HG03066 (cell line): ENCODE measurements at regions not wholly inside any gene's neighbourhood (a gene's known extent, or its start where the extent isn't known, plus 50 kb on each side); places are given as distances from the start of the nearest gene placed in this dataset.

Experiments used
- ATAC-seq: cut with Tn5 transposase; IDR thresholded peaks from one replicate; pipeline ENCODE4 v1.9.1; 2021; ENCODE audit warnings: low read depth; ENCODE audit not compliant: unreplicated experiment

DNA sequence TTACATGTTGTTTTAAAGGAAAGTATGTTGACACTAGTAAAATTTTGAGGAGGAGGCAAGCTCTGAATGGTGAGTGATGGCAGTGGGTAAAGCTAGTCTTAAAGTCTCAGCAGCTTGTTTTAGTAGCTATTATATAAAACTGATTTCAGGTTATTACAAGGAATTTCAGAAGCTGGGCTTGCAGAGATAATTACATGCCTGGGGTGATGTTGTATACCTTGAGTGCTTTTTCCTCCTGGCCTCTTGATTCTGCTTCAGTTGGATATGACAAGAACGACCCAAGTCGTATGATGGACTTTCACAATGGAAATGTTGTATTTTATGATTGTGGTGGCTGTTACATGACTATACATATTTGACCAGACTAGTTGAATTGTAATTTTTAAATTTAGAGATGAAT lies 175.5 kb upstream of the ADGRL3 start:
- ATAC-seq = no peak

DNA sequence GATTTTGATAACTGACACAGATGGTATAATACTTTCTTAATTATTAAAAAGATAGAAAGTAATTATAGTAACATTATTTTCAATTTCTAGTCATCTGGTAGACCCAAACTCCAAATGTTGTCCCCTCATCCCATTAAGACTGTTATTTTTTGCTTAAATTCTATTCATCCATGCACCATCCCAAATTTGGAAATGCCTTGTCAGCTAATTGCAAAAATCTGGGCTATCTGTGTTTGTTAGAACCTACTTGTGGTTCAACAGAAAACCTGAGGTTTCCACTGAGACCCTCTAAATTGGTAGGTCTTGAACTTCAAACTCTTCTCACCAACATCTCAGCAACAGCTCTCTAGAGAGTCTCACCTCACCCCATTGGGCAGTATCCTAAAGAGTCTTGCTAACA lies 172.2 kb upstream of the ADGRL3 start:
- ATAC-seq = no peak

DNA sequence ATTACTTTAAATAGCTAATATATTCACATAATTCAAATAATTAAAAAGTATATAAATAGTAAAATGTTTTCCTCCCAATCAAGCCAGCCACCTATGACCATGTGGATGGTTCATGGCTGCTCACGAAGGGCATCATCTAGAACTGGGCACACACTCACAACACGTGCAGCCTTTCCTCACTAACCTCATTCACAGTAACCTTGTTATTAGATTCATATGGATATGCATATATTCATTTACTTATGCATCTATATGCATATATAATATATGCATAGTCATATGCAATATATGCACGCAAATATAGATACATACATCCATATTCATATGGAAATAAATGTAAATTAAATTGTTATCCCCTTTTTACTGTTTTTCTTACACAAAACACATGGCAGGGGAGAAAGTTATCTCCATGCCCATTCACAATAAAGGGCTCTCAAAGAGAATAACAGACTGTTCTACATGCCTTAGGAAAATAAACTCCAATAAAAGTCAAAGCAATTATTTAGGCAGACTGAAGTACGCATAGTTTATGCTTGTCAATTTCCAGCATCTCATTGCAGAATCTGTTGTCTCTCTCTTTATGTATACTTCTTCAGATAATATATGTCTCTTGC lies 163.9 kb upstream of the ADGRL3 start:
- no peak for ATAC-seq

- no peak for ATAC-seq
Observed at GRCh38 chr4:61041527-61041926, 158.6 kb upstream of the ADGRL3 start.

DNA sequence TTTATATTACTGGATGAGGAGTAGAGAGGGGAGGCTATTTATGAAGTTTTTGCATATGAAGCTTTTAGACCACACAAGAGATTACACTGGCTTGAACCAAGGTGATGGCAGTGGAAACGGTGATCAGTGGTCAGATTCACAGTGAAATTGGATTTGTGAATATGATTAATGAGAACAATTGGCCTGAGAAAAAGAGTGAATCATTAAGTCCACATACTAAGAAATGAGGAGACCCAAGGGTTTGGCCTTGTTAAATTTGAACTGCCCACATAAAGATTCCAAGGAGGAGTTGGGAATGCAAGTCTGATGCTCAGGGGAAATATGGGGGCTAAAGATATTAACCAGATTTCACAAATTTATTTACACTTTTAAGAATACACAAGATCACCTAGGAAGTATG lies 155.3 kb upstream of the ADGRL3 start:
- no peak for ATAC-seq

GRCh38 chr4:61049018-61049417 lies 151.1 kb upstream of the ADGRL3 start:
- ATAC-seq = no peak

DNA sequence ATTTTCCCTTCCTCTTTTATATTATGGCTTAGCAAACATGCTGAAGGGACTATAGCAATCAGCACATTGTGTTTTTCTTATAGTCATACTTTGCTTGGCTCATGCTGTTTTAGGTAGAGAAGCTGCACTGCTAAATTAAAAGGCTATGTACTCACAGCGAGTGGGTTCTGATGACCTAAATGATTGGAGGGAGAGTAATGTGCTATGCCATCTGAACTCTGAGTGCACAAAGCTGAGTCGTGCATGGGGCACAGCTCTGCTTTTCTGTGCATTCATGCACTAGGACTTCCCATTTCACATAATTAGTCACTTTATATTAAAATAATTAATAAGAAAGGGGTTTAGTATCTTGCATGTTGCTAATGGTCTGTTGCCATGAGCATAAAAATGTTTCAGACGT lies 132.7 kb upstream of the ADGRL3 start:
- no peak for ATAC-seq

DNA sequence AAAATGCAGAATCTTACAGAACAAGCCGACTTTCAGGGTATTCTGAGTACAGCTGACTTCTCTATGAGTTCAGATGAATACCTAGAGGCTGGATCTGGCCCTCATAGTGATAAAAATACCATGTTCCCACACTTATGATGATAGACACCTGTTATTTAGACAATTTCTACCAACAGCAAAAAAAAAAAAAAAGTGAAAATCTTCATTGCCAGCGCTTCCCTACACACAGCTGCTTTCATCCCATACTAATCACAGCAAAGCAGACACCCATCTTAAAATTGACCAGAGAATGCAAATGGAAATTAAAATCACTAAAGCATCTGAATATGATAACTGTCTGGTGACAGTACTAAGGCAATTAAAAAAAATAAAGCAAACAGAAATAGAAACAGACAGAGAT lies 132.1 kb upstream of the ADGRL3 start:
- no peak for ATAC-seq

GRCh38 chr4:61068745-61069144 lies 131.4 kb upstream of the ADGRL3 start:
- ATAC-seq = no peak

DNA sequence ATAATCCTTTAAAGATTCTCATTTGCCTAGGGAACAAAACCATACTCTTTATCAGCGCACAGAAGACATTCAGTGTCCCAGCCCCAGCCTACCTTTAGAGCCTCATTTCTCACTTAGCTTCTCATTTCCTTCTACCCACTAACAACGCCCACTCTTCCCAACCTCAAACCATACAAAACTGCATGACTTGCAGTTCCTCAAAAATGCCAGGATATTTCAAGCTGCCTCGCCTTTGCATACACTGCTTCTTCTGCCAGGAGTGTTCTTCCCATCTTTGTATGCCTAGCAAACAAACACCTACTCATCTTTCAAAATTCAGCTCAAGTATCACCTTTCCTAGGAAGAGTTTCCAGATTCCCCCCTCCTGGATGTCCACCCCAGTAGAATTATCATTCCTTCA lies 129.9 kb upstream of the ADGRL3 start:
- no peak for ATAC-seq

- ATAC-seq = no peak
Observed at GRCh38 chr4:61079427-61079826, 120.7 kb upstream of the ADGRL3 start.

- no peak for ATAC-seq
Observed at GRCh38 chr4:61079976-61080375, 120.2 kb upstream of the ADGRL3 start.

DNA sequence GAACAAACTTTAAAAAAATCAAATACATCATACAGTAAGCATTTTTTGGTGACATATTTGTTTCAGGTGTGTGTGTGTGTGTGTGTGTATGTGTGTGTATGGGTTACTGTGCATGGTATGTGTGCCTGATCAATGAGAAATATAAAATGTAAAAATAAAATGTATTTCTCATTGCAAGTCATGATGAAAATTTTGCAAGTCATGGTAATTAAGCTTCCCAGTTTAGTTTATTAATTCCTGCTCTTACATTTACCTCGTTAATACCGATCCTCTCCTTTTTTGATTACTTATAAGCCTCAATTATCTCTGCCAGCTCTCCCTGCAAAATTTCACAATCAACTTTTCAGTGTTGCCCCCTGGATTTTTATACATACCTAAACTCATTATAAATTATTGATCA lies 114.6 kb upstream of the ADGRL3 start:
- ATAC-seq = no peak

DNA sequence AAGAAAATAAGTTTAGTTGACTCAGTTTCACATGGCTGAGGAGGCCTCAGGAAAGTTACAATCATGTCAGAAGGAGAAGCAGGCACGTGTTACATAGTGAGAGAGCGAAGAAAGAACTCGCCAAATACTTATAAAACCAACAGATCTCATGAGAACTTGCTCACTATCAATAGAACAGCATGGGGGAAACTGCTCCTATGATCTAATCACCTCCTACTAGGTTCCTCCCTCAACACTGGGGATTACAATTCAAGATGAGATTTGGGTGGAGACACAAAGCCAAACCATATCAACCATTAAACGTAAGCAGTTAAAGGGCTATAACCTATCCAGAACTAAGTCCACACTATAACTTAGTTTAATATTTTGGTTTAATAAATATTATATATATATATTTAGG lies 113.8 kb upstream of the ADGRL3 start:
- no peak for ATAC-seq

GRCh38 chr4:61086979-61087378 lies 113.1 kb upstream of the ADGRL3 start:
- no peak for ATAC-seq

GRCh38 chr4:61094854-61095598 lies 105.1 kb upstream of the ADGRL3 start:
- no peak for ATAC-seq

- no peak for ATAC-seq
Observed at GRCh38 chr4:61128682-61129081, 71.4 kb upstream of the ADGRL3 start.

GRCh38 chr4:61129971-61130370 lies 70.2 kb upstream of the ADGRL3 start:
- ATAC-seq = no peak

DNA sequence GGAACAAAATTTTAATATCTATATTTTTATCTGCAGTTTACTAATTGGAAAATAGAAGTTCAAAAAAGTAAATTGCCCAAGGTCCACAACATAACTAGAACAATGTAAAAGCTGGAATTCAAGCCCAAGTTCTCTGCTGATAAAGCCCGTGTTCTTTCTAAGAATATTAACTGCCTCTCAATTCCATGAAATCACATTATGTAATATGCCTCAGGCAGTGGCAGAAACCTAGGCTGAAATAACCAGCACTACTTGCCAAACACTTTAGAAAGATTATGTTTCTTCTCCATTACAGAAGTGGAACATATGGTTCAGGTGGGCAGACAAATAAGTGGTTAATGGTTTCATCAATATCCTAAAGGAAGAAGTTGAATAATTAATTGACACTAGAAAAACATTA lies 56.7 kb upstream of the ADGRL3 start:
- no peak for ATAC-seq

DNA sequence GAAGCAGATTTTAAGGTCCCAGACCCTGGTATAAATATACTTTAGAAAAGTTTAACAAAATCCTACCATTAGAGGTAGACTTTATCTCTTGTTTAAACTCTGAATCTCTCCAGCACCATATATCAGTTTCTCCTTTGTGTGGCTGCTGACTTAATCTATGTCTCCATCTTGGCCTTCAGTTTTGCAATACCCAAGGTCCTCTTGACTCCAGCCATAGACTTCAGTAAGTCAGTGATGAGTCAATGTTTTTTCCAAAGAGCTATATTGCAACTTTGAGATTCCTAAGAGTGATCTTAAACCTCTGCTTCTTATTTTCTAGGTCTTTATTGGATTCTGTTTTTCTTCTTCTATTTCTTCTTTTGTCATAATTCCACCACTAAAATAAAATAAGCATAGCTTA lies 50.8 kb upstream of the ADGRL3 start:
- no peak for ATAC-seq
